Fibroblast of upper back skin (primary cell): ENCODE measurements at regions not wholly inside any gene's neighbourhood (a gene's known extent, or its start where the extent isn't known, plus 50 kb on each side); places are given as distances from the start of the nearest gene placed in this dataset.

Experiments used
- DNase-seq: peaks from one replicate; pipeline ENCODE4 v3.0.0-alpha.2; 2013

GRCh38 chr2:21254170-21254965, 130.6 kb downstream of the TDRD15 start:
- no peak for DNase-seq

DNA sequence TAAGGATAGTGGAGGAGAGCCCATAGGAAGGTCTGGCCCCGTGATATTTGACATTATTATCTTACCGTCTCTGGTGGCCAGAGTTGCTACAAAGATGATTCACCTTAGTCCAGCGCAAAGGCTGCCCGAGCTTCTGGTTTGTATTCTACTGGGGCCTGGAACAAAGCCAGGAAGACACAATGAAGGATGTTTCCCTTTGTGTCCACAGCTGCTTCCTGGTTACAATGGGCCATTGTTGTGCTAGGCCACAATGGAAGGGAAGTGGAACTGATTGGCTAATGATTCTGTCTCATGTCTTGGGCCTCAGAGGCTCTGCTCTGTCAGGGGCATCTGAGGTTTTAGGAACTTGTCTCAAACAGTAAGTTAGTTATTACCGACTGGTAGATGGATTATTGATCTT, 132.2 kb downstream of the TDRD15 start:
- DNase-seq, result peak; percentile 39

DNA sequence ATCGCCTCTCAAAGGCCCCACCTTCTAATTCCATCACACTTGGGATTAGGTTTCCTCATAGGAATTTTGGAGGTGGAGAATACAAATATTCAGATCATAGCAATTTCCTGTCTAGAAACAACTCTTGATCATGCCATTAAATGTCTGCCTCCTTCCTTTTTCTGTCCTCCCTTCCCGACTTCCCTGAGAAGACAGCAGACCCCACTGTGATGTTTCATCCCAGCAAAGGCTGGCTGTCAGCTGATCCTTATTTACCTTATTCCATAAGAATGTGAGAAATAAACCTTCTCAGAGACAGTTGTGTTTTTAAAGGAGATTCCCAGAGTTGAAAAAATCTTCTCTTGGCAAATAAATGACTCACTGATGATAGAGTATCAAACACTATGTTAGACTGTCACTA, 133.9 kb downstream of the TDRD15 start:
- DNase-seq, result peak; percentile 3

DNA sequence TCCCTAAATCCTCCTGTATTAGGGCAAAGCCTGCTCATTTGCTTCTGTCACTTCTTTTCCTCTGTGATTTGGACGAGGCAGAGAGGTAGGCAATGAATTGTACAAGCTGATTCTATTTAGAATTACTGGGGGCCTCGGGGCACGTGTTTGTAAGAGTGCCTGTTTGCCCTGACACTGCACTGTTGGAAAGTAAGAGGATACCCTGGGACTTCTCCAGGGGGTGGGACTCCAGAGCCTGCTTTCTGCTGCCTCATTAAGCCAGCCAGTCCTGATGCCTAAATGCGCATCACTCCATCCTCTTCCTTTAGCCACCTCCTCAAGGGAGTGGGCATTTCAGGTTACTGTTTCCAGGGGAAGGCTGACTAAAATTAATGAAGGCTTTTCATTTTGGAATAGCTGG, 134.3 kb downstream of the TDRD15 start:
- DNase-seq, result no peak

- no peak for DNase-seq
Measured at GRCh38 chr2:21260311-21260710, 136.5 kb downstream of the TDRD15 start.

DNA sequence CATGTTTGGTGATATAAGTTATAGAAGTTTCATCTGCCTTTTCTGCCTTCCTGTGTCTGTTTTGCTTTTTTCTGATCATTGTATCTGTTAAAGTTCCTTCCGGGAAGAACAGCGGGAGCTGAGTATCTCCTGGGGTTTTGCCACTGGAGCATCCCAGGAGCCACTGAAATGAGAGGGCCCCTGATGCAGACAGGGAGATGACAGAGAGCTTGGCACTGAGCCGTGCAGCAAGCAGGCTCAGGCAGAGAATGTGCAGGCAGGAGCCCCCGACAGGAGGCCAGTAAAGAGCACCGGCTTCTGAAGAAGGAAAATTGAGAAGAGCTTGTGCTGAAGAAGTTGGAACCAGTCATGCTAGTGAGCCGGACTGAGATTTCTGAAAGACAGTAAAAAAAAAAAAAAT, 137.8 kb downstream of the TDRD15 start:
- no peak for DNase-seq

- DNase-seq, result no peak
Measured at GRCh38 chr2:21262426-21262940, 138.7 kb downstream of the TDRD15 start.

DNA sequence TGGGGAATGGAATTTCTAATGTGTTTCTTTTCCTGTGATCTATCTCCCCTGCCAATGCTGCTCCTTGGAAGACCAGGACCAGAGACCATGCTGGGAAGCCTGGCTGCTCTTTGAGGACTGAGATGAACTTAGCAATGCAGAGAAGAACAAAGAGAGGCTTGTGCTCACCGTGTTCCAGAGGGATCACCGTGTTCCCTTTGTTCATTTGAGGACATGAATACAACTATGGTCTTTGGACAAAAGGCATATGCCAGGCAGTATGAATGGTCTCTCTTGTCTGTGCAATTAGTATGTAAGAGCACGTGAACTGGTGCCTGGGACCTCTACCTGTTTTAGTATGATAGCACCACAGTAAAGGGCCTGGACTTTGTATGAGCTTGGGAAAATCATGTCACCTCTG, 139.9 kb downstream of the TDRD15 start:
- no peak for DNase-seq

DNA sequence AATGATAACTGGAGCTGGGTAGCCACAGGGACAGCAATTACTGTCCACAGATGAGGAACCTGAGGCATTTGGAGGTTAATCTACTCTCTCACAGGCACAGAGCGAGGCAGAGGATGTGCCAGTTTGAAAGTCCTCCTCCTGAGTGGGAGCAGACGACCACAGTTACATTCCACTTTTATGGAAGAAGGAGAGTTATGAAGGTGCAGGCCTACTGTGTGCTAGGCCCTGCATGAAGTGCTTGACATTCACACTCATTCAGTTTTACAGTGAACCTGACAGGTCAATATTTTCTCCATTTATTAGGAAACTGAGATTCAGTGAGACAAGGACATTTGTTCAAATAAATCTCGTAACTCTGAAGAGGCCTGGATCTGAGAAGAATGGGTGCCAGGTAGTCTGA, 142.0 kb downstream of the TDRD15 start:
- no peak for DNase-seq

GRCh38 chr2:21267232-21267835, 143.6 kb downstream of the TDRD15 start:
- no peak for DNase-seq

GRCh38 chr2:21268197-21268877, 144.6 kb downstream of the TDRD15 start:
- no peak for DNase-seq

GRCh38 chr2:21268878-21269224, 145.1 kb downstream of the TDRD15 start:
- no peak for DNase-seq

GRCh38 chr2:21269382-21269781, 145.6 kb downstream of the TDRD15 start:
- DNase-seq, result no peak

DNA sequence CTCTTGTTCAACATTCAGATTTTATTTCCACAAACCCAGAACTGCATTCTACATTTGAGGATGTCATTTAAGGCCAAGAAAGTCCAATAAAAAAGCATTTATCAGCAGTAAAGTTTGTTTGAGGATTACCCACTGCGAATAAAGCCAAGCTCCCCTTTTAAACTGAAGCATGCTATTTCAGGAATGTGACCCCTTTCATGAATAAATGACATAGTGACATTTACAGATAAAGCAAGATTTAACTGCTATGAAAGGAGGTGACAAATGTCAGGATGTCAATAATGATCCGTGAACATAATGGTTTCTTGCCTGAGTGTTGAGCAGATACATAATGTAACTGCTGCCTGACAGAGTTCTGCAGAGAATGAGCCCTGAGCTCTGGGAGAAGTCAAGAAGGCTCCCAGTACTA, 146.3 kb downstream of the TDRD15 start:
- DNase-seq, result no peak

DNA sequence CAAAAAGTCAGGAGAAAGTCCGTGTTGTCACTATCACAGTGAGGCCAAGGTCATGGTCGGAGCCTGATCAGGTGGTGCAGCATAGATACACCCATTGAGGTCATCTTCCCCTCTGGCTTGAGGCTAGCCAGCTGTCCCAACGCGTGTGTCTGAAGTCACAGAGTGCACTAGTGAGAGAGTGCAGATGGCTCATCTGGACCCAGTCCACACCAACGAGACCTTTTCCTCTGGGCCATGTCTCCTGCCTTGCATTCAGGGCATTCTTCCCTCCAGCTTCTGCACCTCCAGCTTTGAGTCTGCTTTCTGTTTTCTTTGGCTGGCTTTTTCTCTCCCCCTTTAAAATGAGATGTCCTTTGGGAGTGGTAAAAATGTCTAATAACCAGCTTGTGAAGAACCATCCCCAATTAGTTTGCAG, 146.9 kb downstream of the TDRD15 start:
- DNase-seq, result no peak

DNA sequence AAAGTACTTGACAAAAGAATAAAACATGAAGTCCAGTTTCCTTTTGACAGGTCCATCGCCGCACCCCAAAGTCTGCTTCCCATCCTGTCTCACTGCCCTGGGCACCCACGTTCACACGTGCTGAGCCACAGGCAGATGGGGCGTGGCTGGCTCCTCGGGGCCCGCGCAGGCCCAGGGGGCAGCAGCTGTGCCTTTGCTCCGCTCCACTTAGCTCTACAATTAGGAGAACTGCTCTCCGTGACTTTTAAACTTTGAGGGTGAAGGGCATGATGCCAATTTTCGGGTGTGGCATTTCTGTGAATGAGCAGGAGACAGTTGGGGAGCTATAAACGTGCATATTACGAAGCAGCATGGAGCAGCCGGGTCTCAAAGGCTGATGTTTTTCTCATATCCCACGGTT, 152.4 kb downstream of the TDRD15 start:
- DNase-seq, result no peak

DNA sequence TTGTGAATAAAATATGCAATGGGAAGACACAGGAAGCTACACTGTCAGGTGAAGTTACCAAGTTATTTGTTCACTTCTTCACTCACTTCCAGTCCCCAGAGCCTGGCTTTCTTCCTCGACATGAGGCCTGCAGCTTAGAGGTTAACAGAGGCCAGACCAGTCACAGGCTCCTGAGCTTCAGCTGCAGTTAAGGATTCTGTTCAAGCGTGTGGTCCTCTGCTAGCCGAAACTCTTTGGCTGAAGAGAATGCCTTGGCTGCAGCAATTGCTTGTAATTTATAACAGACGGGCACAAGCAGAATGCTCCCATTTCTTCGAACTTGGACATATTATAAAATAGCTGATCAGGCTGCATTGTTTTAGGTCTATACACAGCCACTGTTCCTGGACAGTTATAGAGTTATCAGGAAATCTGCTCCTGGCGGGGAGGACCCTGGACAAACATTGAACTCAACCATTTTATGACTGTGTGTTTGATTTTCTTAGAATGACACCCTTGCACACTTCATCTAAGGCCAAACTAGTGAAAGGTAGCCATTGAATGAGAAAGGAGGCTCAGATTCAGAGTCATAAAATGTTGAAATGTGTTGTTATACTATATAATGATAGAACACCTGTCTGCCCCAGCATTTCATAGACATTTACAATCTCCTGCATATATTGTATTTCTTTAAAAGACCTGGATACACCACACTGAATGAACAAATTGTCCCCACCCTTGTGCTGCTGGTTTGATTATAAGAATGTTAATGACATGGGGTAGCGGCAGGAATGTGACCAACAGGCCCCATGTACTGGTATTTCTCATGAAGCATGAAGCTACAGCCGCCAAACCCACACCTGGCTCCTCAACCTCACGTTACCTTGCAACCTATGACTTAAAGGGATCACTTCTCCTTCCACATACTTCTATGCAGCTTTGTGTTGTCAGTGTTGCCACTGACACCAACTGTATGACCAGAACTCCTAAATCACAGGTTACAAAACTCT, 153.6 kb downstream of the TDRD15 start:
- DNase-seq, result no peak

- no peak for DNase-seq
Measured at GRCh38 chr2:21279525-21279924, 155.8 kb downstream of the TDRD15 start.

- no peak for DNase-seq
Measured at GRCh38 chr2:21280793-21281192, 157.0 kb downstream of the TDRD15 start.

DNA sequence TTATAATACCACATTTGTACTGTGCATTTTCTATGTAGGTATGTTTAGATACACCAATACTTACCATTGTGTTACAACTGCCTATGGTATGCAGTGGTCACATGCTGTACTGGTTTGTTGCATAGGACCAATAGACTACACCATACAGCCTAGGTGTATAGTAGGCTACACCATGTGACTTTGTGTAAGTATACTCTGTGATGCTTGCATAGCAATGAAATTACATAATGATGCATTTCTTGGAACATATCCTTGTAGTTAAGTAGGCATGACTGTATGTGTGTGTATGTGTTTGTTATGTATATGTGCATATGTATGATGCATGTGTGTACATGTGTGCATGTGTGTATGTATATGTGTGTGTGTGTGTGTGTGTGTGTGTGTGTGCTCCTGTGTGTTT, 157.6 kb downstream of the TDRD15 start:
- DNase-seq, result no peak

GRCh38 chr2:21281791-21282514, 158.2 kb downstream of the TDRD15 start:
- DNase-seq, result no peak

DNA sequence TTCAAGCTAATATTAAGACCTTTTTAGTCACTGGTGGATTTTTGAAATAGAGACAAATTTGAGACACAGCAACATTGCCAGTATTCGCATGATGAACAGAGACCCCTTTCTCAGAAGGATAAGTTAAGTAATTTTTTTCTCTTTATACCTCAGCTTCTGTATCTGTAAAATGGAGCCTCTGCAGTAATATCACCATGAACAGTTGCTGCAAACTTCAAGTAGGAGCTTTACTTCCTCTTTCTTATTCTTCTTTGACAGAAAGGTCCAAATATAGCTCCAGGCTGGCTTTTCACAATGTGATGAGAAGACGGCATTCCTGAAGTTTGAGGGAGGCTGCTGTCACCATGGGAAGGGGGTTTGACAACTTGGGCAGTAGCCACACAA, 158.7 kb downstream of the TDRD15 start:
- no peak for DNase-seq
